H9 (cell line): ENCODE measurements at regions not wholly inside any gene's neighbourhood (a gene's known extent, or its start where the extent isn't known, plus 50 kb on each side); places are given as distances from the start of the nearest gene placed in this dataset.

Experiments used
- DNase-seq: peaks from one replicate; pipeline ENCODE4 v3.0.0-alpha.2; 2017
- H2AFZ ChIP-seq: one replicate; pipeline ENCODE4 v1.6.1; 2013; ENCODE audit warnings: mild to moderate bottlenecking, low read length, control low read depth, moderate library complexity
- H2AK5ac ChIP-seq: 2 replicates; pipeline ENCODE4 v1.6.1; 2013; ENCODE audit warnings: low read length, control low read depth, mixed read lengths; ENCODE audit not compliant: insufficient read length
- H2BK120ac ChIP-seq: one replicate; pipeline ENCODE4 v1.6.1; 2013; ENCODE audit warnings: low read depth, mild to moderate bottlenecking, low read length, control low read depth, inconsistent platforms; ENCODE audit not compliant: poor library complexity, severe bottlenecking
- H2BK12ac ChIP-seq: 2 replicates; pipeline ENCODE4 v1.6.1; 2013; ENCODE audit warnings: low read length, control low read depth, mixed read lengths, low read depth; ENCODE audit not compliant: insufficient read length
- H2BK15ac ChIP-seq: 2 replicates; pipeline ENCODE4 v1.6.1; 2013; ENCODE audit warnings: low read depth, low read length, control low read depth
- H2BK20ac ChIP-seq: one replicate; pipeline ENCODE4 v1.6.1; 2013; ENCODE audit warnings: low read depth, mild to moderate bottlenecking, low read length, control low read depth, inconsistent platforms; ENCODE audit not compliant: poor library complexity, severe bottlenecking
- H2BK5ac ChIP-seq: 2 replicates; pipeline ENCODE4 v1.6.1; 2013; ENCODE audit warnings: low read length, control low read depth, mixed read lengths; ENCODE audit not compliant: insufficient read length
- H3K14ac ChIP-seq: 2 replicates; pipeline ENCODE4 v1.6.1; 2013; ENCODE audit warnings: low read length, control low read depth; ENCODE audit not compliant: insufficient read depth
- H3K18ac ChIP-seq: 2 replicates; pipeline ENCODE4 v1.6.1; 2013; ENCODE audit warnings: low read depth, mild to moderate bottlenecking, mixed read lengths, low read length, control low read depth; ENCODE audit not compliant: insufficient read length
- H3K23ac ChIP-seq: 2 replicates; pipeline ENCODE4 v1.6.1; 2013; ENCODE audit warnings: low read length, control low read depth, mixed read lengths, low read depth; ENCODE audit not compliant: insufficient read length
- H3K23me2 ChIP-seq: 2 replicates; pipeline ENCODE4 v1.6.1; 2013; ENCODE audit warnings: low read depth, mild to moderate bottlenecking, mixed read lengths, low read length, control low read depth; ENCODE audit not compliant: insufficient read length, poor library complexity, severe bottlenecking
- H3K27ac ChIP-seq: 2 replicates; pipeline ENCODE4 v1.5.1; 2013; ENCODE audit warnings: low read length, control low read depth, mixed read lengths, low read depth; ENCODE audit not compliant: insufficient read length
- H3K27me3 ChIP-seq: 2 replicates; pipeline ENCODE4 v1.6.1; 2013; ENCODE audit warnings: low read length, control low read depth, inconsistent platforms; ENCODE audit not compliant: insufficient read depth
- H3K4ac ChIP-seq: 2 replicates; pipeline ENCODE4 v1.6.1; 2013; ENCODE audit warnings: low read depth, mild to moderate bottlenecking, control low read depth, inconsistent platforms, low read length, moderate library complexity
- H3K4me1 ChIP-seq: 2 replicates; pipeline ENCODE4 v1.6.1; 2013; ENCODE audit warnings: low read length, control low read depth, inconsistent platforms; ENCODE audit not compliant: insufficient read depth
- H3K4me2 ChIP-seq: 2 replicates; pipeline ENCODE4 v1.6.1; 2013; ENCODE audit warnings: low read length, control low read depth, mixed read lengths; ENCODE audit not compliant: insufficient read length, insufficient read depth
- H3K56ac ChIP-seq: 2 replicates; pipeline ENCODE4 v1.6.1; 2013; ENCODE audit warnings: low read depth, mild to moderate bottlenecking, mixed read lengths, low read length, control low read depth; ENCODE audit not compliant: insufficient read length
- H3K79me1 ChIP-seq: 2 replicates; pipeline ENCODE4 v1.6.1; 2013; ENCODE audit warnings: low read depth, mild to moderate bottlenecking, moderate library complexity, low read length, control low read depth, inconsistent platforms; ENCODE audit not compliant: insufficient read depth, poor library complexity, severe bottlenecking
- H3K79me2 ChIP-seq: 2 replicates; pipeline ENCODE4 v1.6.1; 2013; ENCODE audit warnings: low read length, control low read depth, inconsistent platforms; ENCODE audit not compliant: insufficient read depth
- H3K9ac ChIP-seq: 2 replicates; pipeline ENCODE4 v1.6.1; 2013; ENCODE audit warnings: low read length, control low read depth, mixed read lengths; ENCODE audit not compliant: insufficient read length; ENCODE audit errors: extremely low read depth
- H3K9me3 ChIP-seq: one replicate; pipeline ENCODE4 v1.6.1; 2013; ENCODE audit warnings: low read depth, low read length, inconsistent platforms; ENCODE audit not compliant: control insufficient read depth
- H3T11ph ChIP-seq: one replicate; pipeline ENCODE4 v1.6.1; 2013; ENCODE audit warnings: mild to moderate bottlenecking, low read length, control low read depth, inconsistent platforms
- H4K20me1 ChIP-seq: one replicate; pipeline ENCODE4 v1.6.1; 2013; ENCODE audit not compliant: control insufficient read depth, insufficient read length, insufficient read depth
- H4K5ac ChIP-seq: 2 replicates; pipeline ENCODE4 v1.6.1; 2013; ENCODE audit warnings: low read depth, mild to moderate bottlenecking, mixed read lengths, low read length, control low read depth; ENCODE audit not compliant: insufficient read length
- H4K8ac ChIP-seq: replicated peaks from 2 replicates; pipeline ENCODE4 v1.6.1; 2013; ENCODE audit warnings: low read length, control low read depth, mixed read lengths, low read depth; ENCODE audit not compliant: insufficient read length
- H4K91ac ChIP-seq: 2 replicates; pipeline ENCODE4 v1.6.1; 2013; ENCODE audit warnings: low read depth, mild to moderate bottlenecking, moderate library complexity, mixed read lengths, low read length, control low read depth; ENCODE audit not compliant: insufficient read length
- H3K27ac Mint-ChIP-seq, 3 experiments: 2 replicates in 2 of 3; 3 replicates in 1 of 3; pipeline ENCODE4 v1.8.0; 2020 to 2021; ENCODE audit warnings: mixed read lengths in 3 of 3, mild to moderate bottlenecking in 1 of 3, moderate library complexity in 1 of 3
- H3K27me3 Mint-ChIP-seq: 2 replicates; pipeline ENCODE4 v1.8.0; 2021; ENCODE audit warnings: low read depth, mild to moderate bottlenecking, moderate library complexity, mixed read lengths
- H3K36me3 Mint-ChIP-seq, 3 experiments: 2 replicates in 2 of 3; 3 replicates in 1 of 3; pipeline ENCODE4 v1.8.0; 2020 to 2021; ENCODE audit warnings: low read depth in 3 of 3, mixed read lengths in 3 of 3; ENCODE audit not compliant: insufficient read depth in 1 of 3
- H3K4me1 Mint-ChIP-seq, 2 experiments: 2 replicates each; pipeline ENCODE4 v1.8.0; 2020; ENCODE audit warnings: mixed read lengths in 2 of 2
- H3K4me3 Mint-ChIP-seq, 2 experiments: 2 replicates in 1 of 2; 3 replicates in 1 of 2; pipeline ENCODE4 v1.8.0; 2020 to 2021; ENCODE audit warnings: mild to moderate bottlenecking in 2 of 2, mixed read lengths in 2 of 2, moderate library complexity in 1 of 2
- H3K9me3 Mint-ChIP-seq, 2 experiments: 2 replicates in 1 of 2; 3 replicates in 1 of 2; pipeline ENCODE4 v1.8.0; 2020; ENCODE audit warnings: mild to moderate bottlenecking in 2 of 2, mixed read lengths in 2 of 2, moderate library complexity in 1 of 2
- WGBS: extraction: QIAGEN DNeasy Blood & Tissue Kit; methylation state at CpG from one replicate; pipeline ENCODE4 v1.1.7; 2013; ENCODE audit warnings: missing lambda C conversion rate, low lambda C conversion rate, mixed read lengths; ENCODE audit not compliant: insufficient read length; ENCODE audit errors: extremely low coverage; 5-methylcytosine and 5-hydroxymethylcytosine counted together
- TF ChIP-seq, protein P1 (sequence below): fragments of 200-600 bp; sonication (generic); conservative IDR thresholded peaks from 3 replicates; pipeline ENCODE4 v1.8.0; 2021; ENCODE audit warnings: antibody characterized with exemption, mild to moderate bottlenecking

- H3K18ac ChIP-seq: no peak overlapping the region
- H2BK20ac ChIP-seq: no peak overlapping the region
- H3K27ac ChIP-seq: no peak overlapping the region
- no peak overlapping the region for H3K4me3 Mint-ChIP-seq
- TF ChIP-seq, protein P1, sequence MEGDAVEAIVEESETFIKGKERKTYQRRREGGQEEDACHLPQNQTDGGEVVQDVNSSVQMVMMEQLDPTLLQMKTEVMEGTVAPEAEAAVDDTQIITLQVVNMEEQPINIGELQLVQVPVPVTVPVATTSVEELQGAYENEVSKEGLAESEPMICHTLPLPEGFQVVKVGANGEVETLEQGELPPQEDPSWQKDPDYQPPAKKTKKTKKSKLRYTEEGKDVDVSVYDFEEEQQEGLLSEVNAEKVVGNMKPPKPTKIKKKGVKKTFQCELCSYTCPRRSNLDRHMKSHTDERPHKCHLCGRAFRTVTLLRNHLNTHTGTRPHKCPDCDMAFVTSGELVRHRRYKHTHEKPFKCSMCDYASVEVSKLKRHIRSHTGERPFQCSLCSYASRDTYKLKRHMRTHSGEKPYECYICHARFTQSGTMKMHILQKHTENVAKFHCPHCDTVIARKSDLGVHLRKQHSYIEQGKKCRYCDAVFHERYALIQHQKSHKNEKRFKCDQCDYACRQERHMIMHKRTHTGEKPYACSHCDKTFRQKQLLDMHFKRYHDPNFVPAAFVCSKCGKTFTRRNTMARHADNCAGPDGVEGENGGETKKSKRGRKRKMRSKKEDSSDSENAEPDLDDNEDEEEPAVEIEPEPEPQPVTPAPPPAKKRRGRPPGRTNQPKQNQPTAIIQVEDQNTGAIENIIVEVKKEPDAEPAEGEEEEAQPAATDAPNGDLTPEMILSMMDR: no peak
- H2AK5ac ChIP-seq: no peak overlapping the region
- no peaks in the 10 kb centered on the region for H4K20me1 ChIP-seq
- H3K23me2 ChIP-seq: no peaks in the 10 kb centered on the region
- H2BK120ac ChIP-seq: no peak overlapping the region
- no peak overlapping the region for H3K23ac ChIP-seq
- no peak overlapping the region for H2BK15ac ChIP-seq
- no peak overlapping the region for H3K14ac ChIP-seq
- H2BK12ac ChIP-seq: no peak overlapping the region
- H3K4me2 ChIP-seq: no peak overlapping the region
- no peak overlapping the region for H3K56ac ChIP-seq
- no peak overlapping the region for H4K91ac ChIP-seq
- no peak overlapping the region for H3K4ac ChIP-seq
- H4K8ac ChIP-seq: no peak overlapping the region
- H3K9me3 ChIP-seq: no peaks in the 10 kb centered on the region
- no peak overlapping the region for H2AFZ ChIP-seq
- H3K79me2 ChIP-seq: no peaks in the 10 kb centered on the region
- no peaks in the 10 kb centered on the region for H3K4me1 ChIP-seq
- H2BK5ac ChIP-seq: no peak overlapping the region
- no peak overlapping the region for H3K27ac Mint-ChIP-seq
- no peaks in the 10 kb centered on the region for H3K4me1 Mint-ChIP-seq
- no peak for DNase-seq
- H3K27me3 Mint-ChIP-seq: no peaks in the 10 kb centered on the region; the same call in 1 of the 2 replicates
- H3T11ph ChIP-seq: no peak overlapping the region
- H3K27me3 ChIP-seq: no peaks in the 10 kb centered on the region
- no peaks in the 10 kb centered on the region for H3K79me1 ChIP-seq
- WGBS: no CpG with 5 or more reads among the region's 3 CpGs
- no peak overlapping the region for H4K5ac ChIP-seq
- H3K36me3 Mint-ChIP-seq: peaks cover 1 to 4% (median 2%) of the 10 kb centered on the region in 3 experiments; a peak in 3 of 7 replicates
- no peak overlapping the region for H3K9ac ChIP-seq
- peaks cover 6 to 47% of the 10 kb centered on the region in 2 experiments; a peak in 4 of 5 replicates for H3K9me3 Mint-ChIP-seq
These were observed 74.1 kb upstream of the WDR44 start for GRCh38 chrX:118271775-118272174.
